HEK293 (cell line): ENCODE measurements at regions not wholly inside any gene's neighbourhood (a gene's known extent, or its start where the extent isn't known, plus 50 kb on each side); places are given as distances from the start of the nearest gene placed in this dataset.

Experiments used
- ZFP41 ChIP-seq: fragments of 450-650 bp; formaldehyde crosslinking; IDR thresholded peaks from 2 replicates; pipeline ENCODE4 v1.5.1; 2016; ENCODE audit warnings: missing biosample characterization, missing genetic modification characterization, borderline replicate concordance
- ZNF10 ChIP-seq: fragments of 450-650 bp; formaldehyde crosslinking; IDR thresholded peaks from 2 replicates; pipeline ENCODE4 v1.5.1; 2017; ENCODE audit warnings: missing biosample characterization, missing genetic modification characterization
- ZNF48 ChIP-seq: fragments of 450-650 bp; formaldehyde crosslinking; IDR thresholded peaks from 2 replicates; pipeline ENCODE4 v1.5.1; 2016; ENCODE audit warnings: missing biosample characterization, missing genetic modification characterization
- ZNF768 ChIP-seq: fragments of 450-650 bp; formaldehyde crosslinking; IDR thresholded peaks from 2 replicates; pipeline ENCODE4 v1.5.1; 2018; ENCODE audit warnings: missing biosample characterization, mild to moderate bottlenecking, missing genetic modification characterization
- TF ChIP-seq, protein P1 (sequence below): fragments of 450-650 bp; formaldehyde crosslinking; IDR thresholded peaks from 2 replicates; pipeline ENCODE4 v1.5.1; 2016; ENCODE audit warnings: missing biosample characterization, missing genetic modification characterization
- TF ChIP-seq, protein P2 (sequence below): fragments of 450-650 bp; formaldehyde crosslinking; IDR thresholded peaks from 2 replicates; pipeline ENCODE4 v1.5.1; 2017; ENCODE audit warnings: missing biosample characterization, missing genetic modification characterization
- TF ChIP-seq, protein P3 (sequence below): fragments of 450-650 bp; formaldehyde crosslinking; IDR thresholded peaks from 2 replicates; pipeline ENCODE4 v1.5.1; 2016; ENCODE audit warnings: missing biosample characterization, missing genetic modification characterization

DNA sequence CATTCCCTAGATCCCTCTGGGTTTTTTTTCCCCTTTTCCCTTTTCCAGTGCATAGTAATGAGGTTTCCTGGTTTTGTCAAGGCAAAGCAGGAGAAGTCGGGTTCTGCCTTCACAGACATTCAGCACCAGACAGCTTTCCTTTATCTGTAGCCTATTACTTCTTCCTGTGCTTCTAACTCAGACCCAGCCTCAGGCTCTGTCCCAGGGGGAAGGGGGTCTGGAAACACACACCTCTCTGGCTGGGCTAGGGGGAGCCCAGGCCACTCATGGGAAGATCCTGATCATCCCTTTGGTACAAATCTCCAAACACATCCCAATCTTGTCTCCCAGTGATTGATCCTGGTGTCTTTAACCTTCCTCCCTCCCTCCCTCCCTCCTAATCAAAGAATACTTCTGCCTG, 656.4 kb downstream of the LMO4 start:
- TF ChIP-seq ZNF10 (tag by site-specific recombination) (no peak), ZNF48 (tag by site-specific recombination) (no peak), ZNF768 (no peak), ZFP41 (tag by site-specific recombination) (no peak)
- TF ChIP-seq, protein P1, sequence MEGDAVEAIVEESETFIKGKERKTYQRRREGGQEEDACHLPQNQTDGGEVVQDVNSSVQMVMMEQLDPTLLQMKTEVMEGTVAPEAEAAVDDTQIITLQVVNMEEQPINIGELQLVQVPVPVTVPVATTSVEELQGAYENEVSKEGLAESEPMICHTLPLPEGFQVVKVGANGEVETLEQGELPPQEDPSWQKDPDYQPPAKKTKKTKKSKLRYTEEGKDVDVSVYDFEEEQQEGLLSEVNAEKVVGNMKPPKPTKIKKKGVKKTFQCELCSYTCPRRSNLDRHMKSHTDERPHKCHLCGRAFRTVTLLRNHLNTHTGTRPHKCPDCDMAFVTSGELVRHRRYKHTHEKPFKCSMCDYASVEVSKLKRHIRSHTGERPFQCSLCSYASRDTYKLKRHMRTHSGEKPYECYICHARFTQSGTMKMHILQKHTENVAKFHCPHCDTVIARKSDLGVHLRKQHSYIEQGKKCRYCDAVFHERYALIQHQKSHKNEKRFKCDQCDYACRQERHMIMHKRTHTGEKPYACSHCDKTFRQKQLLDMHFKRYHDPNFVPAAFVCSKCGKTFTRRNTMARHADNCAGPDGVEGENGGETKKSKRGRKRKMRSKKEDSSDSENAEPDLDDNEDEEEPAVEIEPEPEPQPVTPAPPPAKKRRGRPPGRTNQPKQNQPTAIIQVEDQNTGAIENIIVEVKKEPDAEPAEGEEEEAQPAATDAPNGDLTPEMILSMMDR (tag by site-specific recombination): no peak
- TF ChIP-seq, protein P2, sequence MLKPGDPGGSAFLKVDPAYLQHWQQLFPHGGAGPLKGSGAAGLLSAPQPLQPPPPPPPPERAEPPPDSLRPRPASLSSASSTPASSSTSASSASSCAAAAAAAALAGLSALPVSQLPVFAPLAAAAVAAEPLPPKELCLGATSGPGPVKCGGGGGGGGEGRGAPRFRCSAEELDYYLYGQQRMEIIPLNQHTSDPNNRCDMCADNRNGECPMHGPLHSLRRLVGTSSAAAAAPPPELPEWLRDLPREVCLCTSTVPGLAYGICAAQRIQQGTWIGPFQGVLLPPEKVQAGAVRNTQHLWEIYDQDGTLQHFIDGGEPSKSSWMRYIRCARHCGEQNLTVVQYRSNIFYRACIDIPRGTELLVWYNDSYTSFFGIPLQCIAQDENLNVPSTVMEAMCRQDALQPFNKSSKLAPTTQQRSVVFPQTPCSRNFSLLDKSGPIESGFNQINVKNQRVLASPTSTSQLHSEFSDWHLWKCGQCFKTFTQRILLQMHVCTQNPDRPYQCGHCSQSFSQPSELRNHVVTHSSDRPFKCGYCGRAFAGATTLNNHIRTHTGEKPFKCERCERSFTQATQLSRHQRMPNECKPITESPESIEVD (tag by site-specific recombination): no peak
- TF ChIP-seq, protein P3, sequence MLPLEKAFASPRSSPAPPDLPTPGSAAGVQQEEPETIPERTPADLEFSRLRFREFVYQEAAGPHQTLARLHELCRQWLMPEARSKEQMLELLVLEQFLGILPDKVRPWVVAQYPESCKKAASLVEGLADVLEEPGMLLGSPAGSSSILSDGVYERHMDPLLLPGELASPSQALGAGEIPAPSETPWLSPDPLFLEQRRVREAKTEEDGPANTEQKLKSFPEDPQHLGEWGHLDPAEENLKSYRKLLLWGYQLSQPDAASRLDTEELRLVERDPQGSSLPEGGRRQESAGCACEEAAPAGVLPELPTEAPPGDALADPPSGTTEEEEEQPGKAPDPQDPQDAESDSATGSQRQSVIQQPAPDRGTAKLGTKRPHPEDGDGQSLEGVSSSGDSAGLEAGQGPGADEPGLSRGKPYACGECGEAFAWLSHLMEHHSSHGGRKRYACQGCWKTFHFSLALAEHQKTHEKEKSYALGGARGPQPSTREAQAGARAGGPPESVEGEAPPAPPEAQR: no peak
